WERI-Rb-1 (cell line): ENCODE measurements at regions not wholly inside any gene's neighbourhood (a gene's known extent, or its start where the extent isn't known, plus 50 kb on each side); places are given as distances from the start of the nearest gene placed in this dataset.

ENCODE experiments used
- DNase-seq: peaks from one replicate; pipeline ENCODE4 v3.0.0-alpha.2; 2020
- H3K27ac ChIP-seq: fragments of 250-450 bp; sonication (Bioruptor Pico); 2 replicates; pipeline ENCODE4 v1.5.1; 2020; ENCODE audit warnings: mild to moderate bottlenecking, moderate library complexity
- H3K27me3 ChIP-seq: fragments of 250-450 bp; sonication (Bioruptor Pico); 2 replicates; pipeline ENCODE4 v1.5.1; 2021; ENCODE audit warnings: mild to moderate bottlenecking, low read depth, moderate library complexity; ENCODE audit not compliant: insufficient read depth, severe bottlenecking
- H3K36me3 ChIP-seq: fragments of 250-450 bp; sonication (Bioruptor Pico); 2 replicates; pipeline ENCODE4 v1.5.1; 2020; ENCODE audit warnings: mild to moderate bottlenecking, moderate library complexity
- H3K4me3 ChIP-seq: 2 replicates; pipeline ENCODE4 v1.5.1; 2011; ENCODE audit warnings: low read depth, mild to moderate bottlenecking, control low read depth, low read length
- H3K9me3 ChIP-seq: fragments of 250-450 bp; sonication (Bioruptor Pico); 2 replicates; pipeline ENCODE4 v1.5.1; 2021; ENCODE audit warnings: mild to moderate bottlenecking, moderate library complexity; ENCODE audit not compliant: severe bottlenecking
- CTCF ChIP-seq: IDR thresholded peaks from 2 replicates; pipeline ENCODE4 v1.5.1; 2011; ENCODE audit warnings: low read depth, mild to moderate bottlenecking, control low read depth, inconsistent platforms, low read length

GRCh38 chr10:94125856-94126255 is 132.1 kb downstream of the PLCE1 start:
- H3K27ac ChIP-seq: no peak overlapping the region
- H3K36me3 ChIP-seq: no peaks in the 10 kb centered on the region
- no peak for DNase-seq
- no peaks in the 10 kb centered on the region for H3K27me3 ChIP-seq
- no peak for TF ChIP-seq CTCF
- H3K4me3 ChIP-seq: no peak overlapping the region
- H3K9me3 ChIP-seq: no peaks in the 10 kb centered on the region

GRCh38 chr10:94129393-94130130 is 135.8 kb downstream of the PLCE1 start:
- no peak overlapping the region for H3K27ac ChIP-seq
- H3K9me3 ChIP-seq: no peaks in the 10 kb centered on the region
- no peak for TF ChIP-seq CTCF
- no peak overlapping the region for H3K4me3 ChIP-seq
- peaks cover 3% of the 10 kb centered on the region; the same call in 1 of the 2 replicates for H3K36me3 ChIP-seq
- no peak for DNase-seq
- no peaks in the 10 kb centered on the region for H3K27me3 ChIP-seq

- TF ChIP-seq CTCF: no peak
- no peaks in the 10 kb centered on the region for H3K9me3 ChIP-seq
- no peaks in the 10 kb centered on the region for H3K27me3 ChIP-seq
- no peak overlapping the region for H3K4me3 ChIP-seq
- H3K27ac ChIP-seq: no peak overlapping the region
- no peak for DNase-seq
- H3K36me3 ChIP-seq: peaks cover 3% of the 10 kb centered on the region; the same call in 1 of the 2 replicates
Observed at GRCh38 chr10:94131885-94132284, 138.2 kb downstream of the PLCE1 start.

GRCh38 chr10:94133239-94133638 is 139.5 kb downstream of the PLCE1 start:
- no peaks in the 10 kb centered on the region for H3K27me3 ChIP-seq
- peaks cover 3% of the 10 kb centered on the region for H3K36me3 ChIP-seq
- H3K4me3 ChIP-seq: no peak overlapping the region
- no peak for TF ChIP-seq CTCF
- no peak for DNase-seq
- no peaks in the 10 kb centered on the region for H3K9me3 ChIP-seq
- no peak overlapping the region for H3K27ac ChIP-seq

- no peaks in the 10 kb centered on the region for H3K27me3 ChIP-seq
- DNase-seq: no peak
- TF ChIP-seq CTCF: no peak
- no peaks in the 10 kb centered on the region; the same call in none of the 2 replicates for H3K36me3 ChIP-seq
- H3K27ac ChIP-seq: no peak overlapping the region
- no peak overlapping the region for H3K4me3 ChIP-seq
- no peaks in the 10 kb centered on the region for H3K9me3 ChIP-seq
Observed at GRCh38 chr10:94137747-94138146, 144.0 kb downstream of the PLCE1 start.

GRCh38 chr10:94138391-94138790 is 144.7 kb downstream of the PLCE1 start:
- Histone ChIP-seq H3K9me3 (no peaks in the 10 kb centered on the region), H3K4me3 (no peak overlapping the region), H3K27me3 (no peaks in the 10 kb centered on the region), H3K27ac (no peak overlapping the region), H3K36me3 (no peaks in the 10 kb centered on the region; the same call in none of the 2 replicates)
- no peak for DNase-seq
- TF ChIP-seq CTCF: no peak
